Motor neuron (in vitro differentiated cells): ENCODE measurements at regions not wholly inside any gene's neighbourhood (a gene's known extent, or its start where the extent isn't known, plus 50 kb on each side); places are given as distances from the start of the nearest gene placed in this dataset.

ENCODE experiments used
- ATAC-seq, 8 experiments: fragments of 200-7000 bp; cut with Tn5 transposase; replicated peaks in 6 of 8; 2 replicates each; pipeline ENCODE4 v1.8.0; 2021; ENCODE audit warnings: mild to moderate bottlenecking in 8 of 8, moderate library complexity in 8 of 8
- H3K27ac ChIP-seq, 2 donors: fragments of 250-450 bp; sonication (Bioruptor Pico); 2 replicates each; pipeline ENCODE4 v1.9.0; 2021; ENCODE audit warnings: antibody characterized with exemption in 2 of 2, mild to moderate bottlenecking in 2 of 2, moderate library complexity in 1 of 2
- H3K4me1 ChIP-seq, 2 donors: fragments of 250-450 bp; sonication (Bioruptor Pico); replicated peaks in 1 of 2; 2 replicates each; pipeline ENCODE4 v1.6.1; 2021; ENCODE audit warnings: antibody characterized with exemption in 2 of 2, mild to moderate bottlenecking in 2 of 2, moderate library complexity in 1 of 2
- H3K4me3 ChIP-seq, 5 donors: fragments of 250-450 bp; sonication (Bioruptor Pico); 2 replicates each; pipeline ENCODE4 v1.9.0; 2021; ENCODE audit warnings: antibody characterized with exemption in 5 of 5, mild to moderate bottlenecking in 5 of 5, moderate library complexity in 4 of 5
- WGBS, 10 experiments: fragments of 450-650 bp; shearing (Covaris generic); methylation state at CpG; one replicate each; pipeline ENCODE4 v1.0.0; 2022; 5-methylcytosine and 5-hydroxymethylcytosine counted together
- in situ Hi-C, 9 experiments: fragments of 400-800 bp; cut with MboI; loops; one replicate each; pipeline ENCODE4 v1.15.0; 2021; ENCODE audit warnings: low sequenced_read_pairs in 9 of 9, low pct_unique_long_range_greater_than_20kb in 2 of 9; ENCODE audit not compliant: unreplicated experiment in 9 of 9

- WGBS, 10 experiments, result 11 to 100% (median 100%) methylated on average over 1 of the region's 1 CpG; no CpG with 5 or more reads in 4 of the 10 experiments
- in situ Hi-C loops, result no loop called here
- Histone ChIP-seq H3K27ac (no peak overlapping the region), H3K4me1 (peaks cover 0 to 12% of the 10 kb centered on the region in 2 donors), H3K4me3 (no peak overlapping the region)
- ATAC-seq, result peak in 5 of 8 experiments; percentile 86 to 98 (median 96)
Observed at GRCh38 chr13:65915195-65915594, 1314.9 kb downstream of the PCDH9 start.

GRCh38 chr13:65914716-65915115, 1315.4 kb downstream of the PCDH9 start:
- WGBS, 10 experiments, result 8 to 91% (median 75%) methylated on average over 1 of the region's 1 CpG; no CpG with 5 or more reads in 3 of the 10 experiments
- H3K27ac ChIP-seq, result no peak overlapping the region
- H3K4me1 ChIP-seq, result peaks cover 0 to 12% of the 10 kb centered on the region in 2 donors
- in situ Hi-C loops, result no loop called here
- ATAC-seq, result peak in 5 of 8 experiments; percentile 7 to 72 (median 57)
- no peak overlapping the region for H3K4me3 ChIP-seq

- in situ Hi-C loops, result no loop called here
- WGBS, 10 experiments, result 0 to 100% (median 54%) methylated on average over 1 to 2 of the region's 2 CpGs
- Histone ChIP-seq H3K27ac (no peak overlapping the region), H3K4me1 (peaks cover 0 to 12% of the 10 kb centered on the region in 2 donors), H3K4me3 (no peak overlapping the region)
- no peak for ATAC-seq
Observed at GRCh38 chr13:65913173-65913572, 1317.0 kb downstream of the PCDH9 start.

- in situ Hi-C loops, result no loop called here
- Histone ChIP-seq H3K4me1 (peaks cover 0 to 9% of the 10 kb centered on the region in 2 donors), H3K4me3 (no peak overlapping the region), H3K27ac (no peak overlapping the region)
- no peak for ATAC-seq
- 5 to 96% (median 82%) methylated on average over 2 to 3 of the region's 3 CpGs; no CpG with 5 or more reads in 1 of the 10 experiments for WGBS, 10 experiments
Observed at GRCh38 chr13:65912516-65912915, 1317.6 kb downstream of the PCDH9 start.

- 0 to 100% (median 54%) methylated on average over 1 to 3 of the region's 3 CpGs for WGBS, 10 experiments
- peaks cover 0 to 9% of the 10 kb centered on the region in 2 donors for H3K4me1 ChIP-seq
- in situ Hi-C loops, result no loop called here
- no peak overlapping the region for H3K4me3 ChIP-seq
- ATAC-seq, result no peak
- H3K27ac ChIP-seq, result no peak overlapping the region
Observed at GRCh38 chr13:65911546-65912193, 1318.5 kb downstream of the PCDH9 start.

GRCh38 chr13:65909501-65909900, 1320.6 kb downstream of the PCDH9 start:
- in situ Hi-C loops, result no loop called here
- 40 to 100% (median 100%) methylated on average over 1 of the region's 1 CpG; no CpG with 5 or more reads in 7 of the 10 experiments for WGBS, 10 experiments
- no peak overlapping the region for H3K4me3 ChIP-seq
- no peak overlapping the region for H3K27ac ChIP-seq
- H3K4me1 ChIP-seq, result no peaks in the 10 kb centered on the region
- no peak for ATAC-seq

GRCh38 chr13:65907666-65908525, 1322.2 kb downstream of the PCDH9 start:
- in situ Hi-C loops, result no loop called here
- no peak overlapping the region for H3K27ac ChIP-seq
- WGBS, 10 experiments, result 23 to 93% (median 61%) methylated on average over 3 to 7 of the region's 7 CpGs; no CpG with 5 or more reads in 2 of the 10 experiments
- H3K4me3 ChIP-seq, result no peak overlapping the region
- no peak for ATAC-seq
- no peaks in the 10 kb centered on the region for H3K4me1 ChIP-seq

GRCh38 chr13:65901723-65902122, 1328.4 kb downstream of the PCDH9 start:
- Histone ChIP-seq H3K27ac (no peak overlapping the region), H3K4me1 (no peaks in the 10 kb centered on the region), H3K4me3 (no peak overlapping the region)
- ATAC-seq, result no peak
- in situ Hi-C loops, result no loop called here

GRCh38 chr13:65894049-65894448, 1336.1 kb downstream of the PCDH9 start:
- ATAC-seq, result no peak
- no peaks in the 10 kb centered on the region for H3K4me1 ChIP-seq
- H3K4me3 ChIP-seq, result no peak overlapping the region
- in situ Hi-C loops, result no loop called here
- no peak overlapping the region for H3K27ac ChIP-seq
- WGBS, 10 experiments, result 4 to 100% (median 96%) methylated on average over 2 of the region's 2 CpGs; no CpG with 5 or more reads in 1 of the 10 experiments

- in situ Hi-C loops, result no loop called here
- no peaks in the 10 kb centered on the region for H3K4me1 ChIP-seq
- no peak overlapping the region for H3K4me3 ChIP-seq
- ATAC-seq, result no peak
- H3K27ac ChIP-seq, result no peak overlapping the region
Observed at GRCh38 chr13:65892859-65893258, 1337.3 kb downstream of the PCDH9 start.

- no peak overlapping the region for H3K4me3 ChIP-seq
- H3K27ac ChIP-seq, result no peak overlapping the region
- 60 to 100% (median 82%) methylated on average over 1 to 5 of the region's 5 CpGs; no CpG with 5 or more reads in 1 of the 10 experiments for WGBS, 10 experiments
- ATAC-seq, result no peak
- in situ Hi-C loops, result no loop called here
- no peaks in the 10 kb centered on the region for H3K4me1 ChIP-seq
Observed at GRCh38 chr13:65889368-65889767, 1340.8 kb downstream of the PCDH9 start.

- Histone ChIP-seq H3K27ac (no peak overlapping the region), H3K4me3 (no peak overlapping the region), H3K4me1 (no peaks in the 10 kb centered on the region)
- WGBS, 10 experiments, result 54 to 100% (median 94%) methylated on average over 1 to 4 of the region's 4 CpGs; no CpG with 5 or more reads in 2 of the 10 experiments
- in situ Hi-C loops, result no loop called here
- no peak for ATAC-seq
Observed at GRCh38 chr13:65882810-65883209, 1347.3 kb downstream of the PCDH9 start.

GRCh38 chr13:65881561-65882155, 1348.5 kb downstream of the PCDH9 start:
- ATAC-seq, result no peak
- Histone ChIP-seq H3K4me3 (no peak overlapping the region), H3K4me1 (no peaks in the 10 kb centered on the region), H3K27ac (no peak overlapping the region)
- in situ Hi-C loops, result no loop called here
- 0 to 93% (median 85%) methylated on average over 2 to 3 of the region's 3 CpGs; no CpG with 5 or more reads in 1 of the 10 experiments for WGBS, 10 experiments
